K562 (cell line): ENCODE measurements at regions not wholly inside any gene's neighbourhood (a gene's known extent, or its start where the extent isn't known, plus 50 kb on each side); places are given as distances from the start of the nearest gene placed in this dataset.
A peak's percentile ranks its signal among the peaks of the same experiment; 100 is the strongest.

Experiments
- ATAC-seq: fragments of 200-7000 bp; cut with Tn5 transposase; 3 replicates; pipeline ENCODE4 v1.9.1; 2020; ENCODE audit warnings: moderate library complexity
- BruUV-seq: library from RNA; stranded (reverse); fragments of 400-500 nt; replicated peaks from 2 replicates; lab custom pipeline; 2021; lab: Mats Ljungman, UMichigan
- CTCF ChIA-PET: fragments of 300-600 bp; formaldehyde crosslinking; extraction: SDS; loops from one replicate; lab custom pipeline; 2021; ENCODE audit warnings: low intra/inter-chr PET ratio; lab: Yijun Ruan, JAX
- POLR2A ChIA-PET: fragments of 300-600, 350-650 bp; sonication (Branson Sonifier 250); formaldehyde crosslinking; extraction: SDS; loops from one replicate; lab custom pipeline; 2021; ENCODE audit warnings: antibody characterized with exemption, inconsistent platforms; lab: Yijun Ruan, JAX
- DNase-seq, 4 experiments: peaks; one replicate each; pipeline versions ENCODE4 v3.0.0 to v3.0.0-alpha.2; 2011 to 2018; ENCODE audit warnings: low spot score in 3 of 4, mixed read lengths in 3 of 4; ENCODE audit errors: extremely low read depth in 1 of 4
- FAIRE-seq: peaks from 2 replicates; lab custom pipeline; 2011; peaks lifted over from hg19 to GRCh38; lab: Jason Lieb, UNC
- H2AFZ ChIP-seq: 2 replicates; pipeline ENCODE4 v1.6.0; 2011; ENCODE audit warnings: low read depth, low read length, control low read depth, inconsistent platforms
- H3K27ac ChIP-seq: fragments of 200-600 bp; 3 replicates; pipeline ENCODE4 v1.8.0; 2011; ENCODE audit warnings: low read depth, mild to moderate bottlenecking, control low read depth, inconsistent platforms, low read length, moderate library complexity, mixed read lengths; ENCODE audit errors: extremely low read depth
- H3K27me3 ChIP-seq, 2 experiments: fragments of 300-600 bp in 1 of 2; 2 replicates in 1 of 2; 3 replicates in 1 of 2; pipeline versions ENCODE4 v1.6.0 to v1.8.0; 2011; ENCODE audit warnings: inconsistent platforms in 2 of 2, low read length in 2 of 2, mild to moderate bottlenecking in 1 of 2, mixed read lengths in 1 of 2, moderate library complexity in 1 of 2; ENCODE audit not compliant: control insufficient read depth in 2 of 2, insufficient read depth in 2 of 2
- H3K36me3 ChIP-seq: fragments of 300-600 bp; 3 replicates; pipeline ENCODE4 v1.8.0; 2011; ENCODE audit warnings: mild to moderate bottlenecking, low read length, inconsistent platforms; ENCODE audit not compliant: control insufficient read depth, insufficient read depth
- H3K4me1 ChIP-seq, 2 experiments: fragments of 200-600 bp in 1 of 2; replicated peaks in 1 of 2; 2 replicates in 1 of 2; 3 replicates in 1 of 2; pipeline versions ENCODE4 v1.5.1 to v1.8.0; 2011; ENCODE audit warnings: inconsistent platforms in 2 of 2, low read length in 2 of 2, mild to moderate bottlenecking in 1 of 2, mixed read lengths in 1 of 2, moderate library complexity in 1 of 2; ENCODE audit not compliant: control insufficient read depth in 2 of 2, insufficient read depth in 2 of 2
- H3K4me2 ChIP-seq: 2 replicates; pipeline ENCODE4 v1.6.1; 2011; ENCODE audit warnings: low read length, control low read depth, inconsistent platforms, mixed read lengths; ENCODE audit not compliant: insufficient read depth
- H3K4me3 ChIP-seq: fragments of 200-600 bp; sonication (generic), shearing (Covaris generic); 2 replicates; pipeline ENCODE4 v1.5.1; 2016; ENCODE audit warnings: control low read depth, inconsistent platforms
- H3K79me2 ChIP-seq: fragments of 200-600 bp; 3 replicates; pipeline ENCODE4 v1.8.0; 2011; ENCODE audit warnings: low read length, inconsistent platforms; ENCODE audit not compliant: control insufficient read depth, insufficient read depth
- H3K9ac ChIP-seq, 2 experiments: 2 replicates each; pipeline versions ENCODE4 v1.6.0 to v1.6.1; 2011; ENCODE audit warnings: low read depth in 2 of 2, low read length in 2 of 2, control low read depth in 1 of 2, inconsistent platforms in 1 of 2, mild to moderate bottlenecking in 1 of 2, mixed read lengths in 1 of 2; ENCODE audit not compliant: insufficient read depth in 1 of 2
- H3K9me1 ChIP-seq: one replicate; pipeline ENCODE4 v1.6.0; 2011; ENCODE audit warnings: inconsistent platforms, mild to moderate bottlenecking, low read length, moderate library complexity; ENCODE audit not compliant: control insufficient read depth, insufficient read depth
- H3K9me3 ChIP-seq: replicated peaks from 2 replicates; pipeline ENCODE4 v1.5.1; 2011; ENCODE audit warnings: low read depth, low read length, inconsistent platforms; ENCODE audit not compliant: control insufficient read depth, insufficient read depth
- H4K20me1 ChIP-seq: replicated peaks from 2 replicates; pipeline ENCODE4 v1.6.1; 2011; ENCODE audit warnings: low read length, inconsistent platforms, mixed read lengths; ENCODE audit not compliant: control insufficient read depth, insufficient read depth
- MYNN ChIP-seq, 2 experiments: sonication (generic); formaldehyde crosslinking in 1 of 2; IDR thresholded peaks; 2 replicates each; pipeline versions ENCODE4 v1.5.0 to v1.6.1; 2016 to 2020; ENCODE audit warnings: antibody characterized with exemption in 1 of 2, missing genetic modification reagents in 1 of 2
- POLR3A ChIP-seq: IDR thresholded peaks from 2 replicates; pipeline ENCODE4 v1.6.1; 2011; ENCODE audit warnings: borderline replicate concordance, mild to moderate bottlenecking, moderate library complexity; ENCODE audit not compliant: insufficient read length, insufficient read depth; ENCODE audit errors: extremely low read depth
- SP2 ChIP-seq: IDR thresholded peaks from 2 replicates; pipeline ENCODE4 v1.6.1; 2011; ENCODE audit warnings: mild to moderate bottlenecking, low read depth, low read length, moderate library complexity; ENCODE audit not compliant: poor library complexity, severe bottlenecking; ENCODE audit errors: extremely low read depth
- ZNF197 ChIP-seq: fragments of 200-800 bp; sonication (Bioruptor generic); IDR thresholded peaks from 2 replicates; pipeline ENCODE4 v1.6.1; 2016; ENCODE audit warnings: low read depth, missing genetic modification characterization, missing compliant biosample characterization
- ZNF398 ChIP-seq: fragments of 250-450 bp; sonication (Bioruptor Pico); IDR thresholded peaks from 2 replicates; pipeline ENCODE4 v1.8.0; 2021; ENCODE audit warnings: moderate library complexity, mild to moderate bottlenecking, inconsistent platforms
- ZNF780A ChIP-seq: fragments of 250-450 bp; sonication (Bioruptor Pico); IDR thresholded peaks from 2 replicates; pipeline ENCODE4 v1.5.0; 2021; ENCODE audit warnings: mild to moderate bottlenecking
- ZNF79 ChIP-seq: fragments of 250-450 bp; sonication (Bioruptor Pico); IDR thresholded peaks from 2 replicates; pipeline ENCODE4 v1.4.0; 2020; ENCODE audit warnings: low read depth, mild to moderate bottlenecking, moderate library complexity
- WGBS: fragments of 100-300 bp; shearing (Covaris generic); methylation state at CpG from one replicate; pipeline ENCODE4 v1.1.6; 2016; ENCODE audit warnings: low coverage, mixed read lengths; ENCODE audit not compliant: insufficient coverage; ENCODE audit errors: missing lambda C conversion rate; 5-methylcytosine and 5-hydroxymethylcytosine counted together
- in situ Hi-C: fragments of 300-500 bp; cut with MboI; formaldehyde crosslinking; loops from 4 replicates; pipeline ENCODE4 v1.15.0; 2018; ENCODE audit warnings: inconsistent platforms, mixed read lengths
- intact Hi-C: fragments of 100-400 bp; cut with micrococcal nuclease; formaldehyde crosslinking; loops from 2 replicates; pipeline ENCODE4 v1.14.2; 2022

- no peak for ATAC-seq
- Histone ChIP-seq H3K9ac (no peak overlapping the region), H3K4me2 (no peak overlapping the region), H3K9me1 (no peaks in the 10 kb centered on the region), H3K36me3 (no peaks in the 10 kb centered on the region), H3K4me3 (no peak overlapping the region), H3K27me3 (peaks cover 0 to 18% of the 10 kb centered on the region in 2 experiments; a peak in 2 of 5 replicates), H3K27ac (no peak overlapping the region), H2AFZ (no peak overlapping the region), H3K79me2 (no peaks in the 10 kb centered on the region), H3K9me3 (no peaks in the 10 kb centered on the region), H3K4me1 (no peaks in the 10 kb centered on the region)
- FAIRE-seq = no peak
- intact Hi-C loops = no loop called here
- POLR2A ChIA-PET = no interaction called here
- TF ChIP-seq ZNF398 (CRISPR knock-in tag) (no peak), POLR3A (no peak), SP2 (no peak), MYNN (IDR thresholded peaks at IDR 0.05) (0 out of 2 replicates have a peak, but pooled peaks have one; percentile 78), MYNN (CRISPR knock-in tag; IDR thresholded peaks at IDR 0.05) (no peak), ZNF780A (CRISPR knock-in tag) (no peak), ZNF79 (no peak), ZNF197 (no peak)
- TF ChIP-seq, all 486 proteins: peak for 1
- no peak for DNase-seq
- CTCF ChIA-PET = no interaction called here
- H4K20me1 ChIP-seq = no peaks in the 10 kb centered on the region; the same call in 1 of the 2 replicates
- in situ Hi-C loops = no loop called here
- 0% methylated on average over 6 of the region's 6 CpGs for WGBS
- BruUV-seq = no TSS peak
These were observed 281.0 kb downstream of the TSHZ3 start for GRCh38 chr19:31068268-31068667.
